GM06990 (cell line): ENCODE measurements at regions not wholly inside any gene's neighbourhood (a gene's known extent, or its start where the extent isn't known, plus 50 kb on each side); places are given as distances from the start of the nearest gene placed in this dataset.

Experiments used
- DNase-seq: peaks from one replicate; pipeline ENCODE4 v3.0.0-alpha.2; 2011; ENCODE audit not compliant: insufficient read length; ENCODE audit errors: extremely low read depth
- H3K27me3 ChIP-seq: replicated peaks from 2 replicates; pipeline ENCODE4 v1.6.0; 2011; ENCODE audit warnings: low read length; ENCODE audit not compliant: control insufficient read depth, insufficient read depth
- H3K36me3 ChIP-seq: 2 replicates; pipeline ENCODE4 v1.5.1; 2011; ENCODE audit warnings: low read length; ENCODE audit not compliant: control insufficient read depth, insufficient read depth
- H3K4me3 ChIP-seq: replicated peaks from 2 replicates; pipeline ENCODE4 v1.5.1; 2011; ENCODE audit warnings: low read depth, mild to moderate bottlenecking, control low read depth, low read length
- CTCF ChIP-seq: IDR thresholded peaks from 2 replicates; pipeline ENCODE4 v1.5.1; 2011; ENCODE audit warnings: low read length, control low read depth, mild to moderate bottlenecking, inconsistent platforms; ENCODE audit not compliant: insufficient read depth, poor library complexity, severe bottlenecking

- H3K27me3 ChIP-seq, result no peaks in the 10 kb centered on the region
- H3K4me3 ChIP-seq, result no peak overlapping the region
- H3K36me3 ChIP-seq, result no peaks in the 10 kb centered on the region
- TF ChIP-seq CTCF, result no peak
- DNase-seq, result no peak
Measured at GRCh38 chr4:103318327-103318726, 120.2 kb upstream of the CENPE start.

GRCh38 chr4:103308248-103308561, 110.1 kb upstream of the CENPE start:
- H3K36me3 ChIP-seq, result no peaks in the 10 kb centered on the region
- H3K4me3 ChIP-seq, result no peak overlapping the region
- no peak for DNase-seq
- no peak for TF ChIP-seq CTCF
- H3K27me3 ChIP-seq, result no peaks in the 10 kb centered on the region

- no peaks in the 10 kb centered on the region for H3K27me3 ChIP-seq
- TF ChIP-seq CTCF, result no peak
Measured at GRCh38 chr4:103307453-103308247, 109.5 kb upstream of the CENPE start.

GRCh38 chr4:103306870-103307375, 108.8 kb upstream of the CENPE start:
- no peak overlapping the region for H3K4me3 ChIP-seq
- TF ChIP-seq CTCF, result no peak
- H3K27me3 ChIP-seq, result no peaks in the 10 kb centered on the region
- no peak for DNase-seq
- no peaks in the 10 kb centered on the region for H3K36me3 ChIP-seq

More at GRCh38 chr4:103307453-103308247, 109.5 kb upstream of the CENPE start:
- Histone ChIP-seq H3K36me3 (no peaks in the 10 kb centered on the region), H3K4me3 (no peak overlapping the region)
- no peak for DNase-seq

GRCh38 chr4:103305355-103305754, 107.2 kb upstream of the CENPE start:
- Histone ChIP-seq H3K4me3 (no peak overlapping the region), H3K27me3 (no peaks in the 10 kb centered on the region), H3K36me3 (no peaks in the 10 kb centered on the region)
- DNase-seq, result no peak
- TF ChIP-seq CTCF, result no peak
